Astrocyte of the cerebellum (primary cell): ENCODE measurements at regions not wholly inside any gene's neighbourhood (a gene's known extent, or its start where the extent isn't known, plus 50 kb on each side); places are given as distances from the start of the nearest gene placed in this dataset.

Experiments
- DNase-seq: peaks from one replicate; pipeline ENCODE4 v3.0.0-alpha.2; 2011; ENCODE audit warnings: low read depth
- H3K4me3 ChIP-seq: 2 replicates; pipeline ENCODE4 v1.5.1; 2011; ENCODE audit warnings: mild to moderate bottlenecking, low read depth, low read length, moderate library complexity
- CTCF ChIP-seq: IDR thresholded peaks from 2 replicates; pipeline ENCODE4 v1.5.1; 2012; ENCODE audit warnings: low read length, low read depth, moderate library complexity, mild to moderate bottlenecking; ENCODE audit errors: missing control alignments
- in situ Hi-C: cut with HindIII; loops from 2 replicates; pipeline ENCODE4 v1.10.0; 2017; ENCODE audit warnings: low sequenced_read_pairs

- DNase-seq: no peak
- H3K4me3 ChIP-seq: no peak overlapping the region
- no peak for TF ChIP-seq CTCF
- in situ Hi-C loops: no loop called here
These were observed 163.1 kb downstream of the FAXC start for GRCh38 chr6:99186417-99186816.

GRCh38 chr6:99185525-99185924 lies 163.9 kb downstream of the FAXC start:
- in situ Hi-C loops: no loop called here
- no peak for TF ChIP-seq CTCF
- H3K4me3 ChIP-seq: no peak overlapping the region
- no peak for DNase-seq

- no peak for TF ChIP-seq CTCF
- no peak overlapping the region for H3K4me3 ChIP-seq
- in situ Hi-C loops: no loop called here
- DNase-seq: no peak
These were observed 164.8 kb downstream of the FAXC start for GRCh38 chr6:99184696-99185095.

- no peak for TF ChIP-seq CTCF
- DNase-seq: no peak
These were observed 166.4 kb downstream of the FAXC start for GRCh38 chr6:99183066-99183465.

GRCh38 chr6:99181174-99181573 lies 168.3 kb downstream of the FAXC start:
- no peak overlapping the region for H3K4me3 ChIP-seq
- no peak for DNase-seq
- in situ Hi-C loops: no loop called here
- TF ChIP-seq CTCF: no peak

More at GRCh38 chr6:99183066-99183465, 166.4 kb downstream of the FAXC start:
- H3K4me3 ChIP-seq: no peak overlapping the region
- in situ Hi-C loops: no loop called here

GRCh38 chr6:99178168-99178567 lies 171.3 kb downstream of the FAXC start:
- in situ Hi-C loops: no loop called here
- no peak for TF ChIP-seq CTCF
- DNase-seq: no peak
- no peak overlapping the region for H3K4me3 ChIP-seq

GRCh38 chr6:99177736-99178135 lies 171.7 kb downstream of the FAXC start:
- no peak for TF ChIP-seq CTCF
- H3K4me3 ChIP-seq: no peak overlapping the region
- in situ Hi-C loops: no loop called here
- no peak for DNase-seq
